Smooth muscle cell (in vitro differentiated cells): ENCODE measurements at regions not wholly inside any gene's neighbourhood (a gene's known extent, or its start where the extent isn't known, plus 50 kb on each side); places are given as distances from the start of the nearest gene placed in this dataset.

Experiments
- DNase-seq: peaks from one replicate; lab custom pipeline; 2025; ENCODE audit not compliant: unreplicated experiment; lab: John Stamatoyannopoulos, UW
- H2AFZ ChIP-seq: fragments of 200-600 bp; sonication (generic); 2 replicates; pipeline ENCODE4 v1.6.0; 2016; ENCODE audit warnings: antibody characterized with exemption, low read depth, mild to moderate bottlenecking
- H3F3A ChIP-seq: fragments of 200-600 bp; sonication (generic); 2 replicates; pipeline ENCODE4 v1.6.0; 2017; ENCODE audit warnings: antibody characterized with exemption, low read depth
- H3K27ac ChIP-seq: fragments of 200-600 bp; sonication (generic); 2 replicates; pipeline ENCODE4 v1.5.1; 2016; ENCODE audit warnings: low read depth, mild to moderate bottlenecking
- H3K27me3 ChIP-seq: fragments of 200-600 bp; sonication (generic); 2 replicates; pipeline ENCODE4 v1.6.1; 2016; ENCODE audit warnings: low read depth, mild to moderate bottlenecking
- H3K36me3 ChIP-seq: fragments of 200-600 bp; sonication (generic); 2 replicates; pipeline ENCODE4 v1.5.1; 2016; ENCODE audit warnings: low read depth
- H3K4me1 ChIP-seq: fragments of 200-600 bp; sonication (generic); 2 replicates; pipeline ENCODE4 v1.5.1; 2016; ENCODE audit warnings: low read depth
- H3K4me2 ChIP-seq: fragments of 200-600 bp; sonication (generic); 2 replicates; pipeline ENCODE4 v1.6.0; 2016; ENCODE audit warnings: mild to moderate bottlenecking
- H3K4me3 ChIP-seq: fragments of 200-600 bp; sonication (generic); 2 replicates; pipeline ENCODE4 v1.5.1; 2016; ENCODE audit warnings: mild to moderate bottlenecking
- H3K79me2 ChIP-seq: fragments of 200-600 bp; sonication (generic); 2 replicates; pipeline ENCODE4 v1.6.0; 2016; ENCODE audit warnings: low read depth, mild to moderate bottlenecking
- H3K9ac ChIP-seq: fragments of 200-600 bp; sonication (generic); 2 replicates; pipeline ENCODE4 v1.6.0; 2016; ENCODE audit warnings: low read depth
- H3K9me3 ChIP-seq: fragments of 200-600 bp; sonication (generic); replicated peaks from 2 replicates; pipeline ENCODE4 v1.5.1; 2016; ENCODE audit warnings: low read depth
- H4K20me1 ChIP-seq: fragments of 200-600 bp; sonication (generic); 2 replicates; pipeline ENCODE4 v1.6.0; 2016; ENCODE audit warnings: low read depth
- WGBS: methylation state at CpG from one replicate; pipeline ENCODE4 v1.1.7; 2016; ENCODE audit warnings: low lambda C conversion rate; 5-methylcytosine and 5-hydroxymethylcytosine counted together
- TF ChIP-seq, protein P1 (sequence below): fragments of 200-600 bp; sonication (generic); IDR thresholded peaks from 2 replicates; pipeline ENCODE4 v1.5.1; 2017; ENCODE audit warnings: borderline replicate concordance, mild to moderate bottlenecking, antibody characterized with exemption; ENCODE audit not compliant: insufficient read depth, poor library complexity, severe bottlenecking

DNA sequence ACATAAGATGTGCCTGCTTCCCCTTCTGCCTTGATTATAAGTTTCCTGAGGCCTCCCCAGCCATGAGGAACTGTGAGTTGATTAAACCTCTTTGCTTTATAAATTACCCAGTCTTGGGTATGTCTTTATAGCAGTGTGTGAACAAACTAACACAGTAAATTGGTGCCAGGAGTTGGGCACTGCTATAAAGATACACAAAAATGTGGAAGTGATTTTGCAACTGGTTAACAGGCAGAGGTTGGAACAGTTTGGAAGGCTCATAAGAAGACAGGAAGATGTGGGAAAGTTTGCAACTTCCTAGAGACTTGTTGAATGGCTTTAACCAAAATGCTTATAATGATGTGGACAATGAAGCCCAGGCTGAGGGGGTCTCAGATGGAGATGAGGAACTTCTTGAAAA is 264.1 kb downstream of the DACT1 start:
- TF ChIP-seq, protein P1, sequence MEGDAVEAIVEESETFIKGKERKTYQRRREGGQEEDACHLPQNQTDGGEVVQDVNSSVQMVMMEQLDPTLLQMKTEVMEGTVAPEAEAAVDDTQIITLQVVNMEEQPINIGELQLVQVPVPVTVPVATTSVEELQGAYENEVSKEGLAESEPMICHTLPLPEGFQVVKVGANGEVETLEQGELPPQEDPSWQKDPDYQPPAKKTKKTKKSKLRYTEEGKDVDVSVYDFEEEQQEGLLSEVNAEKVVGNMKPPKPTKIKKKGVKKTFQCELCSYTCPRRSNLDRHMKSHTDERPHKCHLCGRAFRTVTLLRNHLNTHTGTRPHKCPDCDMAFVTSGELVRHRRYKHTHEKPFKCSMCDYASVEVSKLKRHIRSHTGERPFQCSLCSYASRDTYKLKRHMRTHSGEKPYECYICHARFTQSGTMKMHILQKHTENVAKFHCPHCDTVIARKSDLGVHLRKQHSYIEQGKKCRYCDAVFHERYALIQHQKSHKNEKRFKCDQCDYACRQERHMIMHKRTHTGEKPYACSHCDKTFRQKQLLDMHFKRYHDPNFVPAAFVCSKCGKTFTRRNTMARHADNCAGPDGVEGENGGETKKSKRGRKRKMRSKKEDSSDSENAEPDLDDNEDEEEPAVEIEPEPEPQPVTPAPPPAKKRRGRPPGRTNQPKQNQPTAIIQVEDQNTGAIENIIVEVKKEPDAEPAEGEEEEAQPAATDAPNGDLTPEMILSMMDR, result no peak
- Histone ChIP-seq H3K4me2 (no peak overlapping the region), H3K27ac (no peak overlapping the region)

DNA sequence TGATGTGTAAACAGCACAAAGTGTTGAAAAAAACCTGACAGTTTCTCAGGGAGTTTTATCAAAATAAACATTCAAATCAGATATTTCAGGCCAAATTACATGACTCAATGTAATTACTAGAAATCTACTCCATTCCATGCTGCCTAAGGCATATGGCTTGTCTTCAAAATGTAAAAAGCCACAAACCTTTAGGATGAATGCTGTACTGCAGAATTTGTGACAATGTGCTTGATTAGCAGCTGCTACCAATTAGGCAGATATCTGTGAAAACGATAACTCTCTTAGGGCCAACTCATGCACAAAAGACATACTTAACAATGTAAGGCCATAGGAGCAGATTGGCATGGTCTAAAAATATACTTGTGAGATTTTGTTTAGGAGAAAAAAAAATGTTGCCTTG is 267.0 kb downstream of the DACT1 start:
- 26% methylated on average over 1 of the region's 1 CpG for whole genome bisulfite sequencing
- no peak for DNase-seq
- no peaks in the 10 kb centered on the region for H3K27me3 ChIP-seq
- no peak overlapping the region for H3K4me2 ChIP-seq
- no peak overlapping the region for H3K27ac ChIP-seq
- no peaks in the 10 kb centered on the region for H3K79me2 ChIP-seq
- H3K36me3 ChIP-seq, result no peaks in the 10 kb centered on the region
- no peak overlapping the region for H3K9ac ChIP-seq
- peaks cover 9% of the 10 kb centered on the region for H3K4me1 ChIP-seq
- H3F3A ChIP-seq, result no peaks in the 10 kb centered on the region
- H3K9me3 ChIP-seq, result no peaks in the 10 kb centered on the region
- H2AFZ ChIP-seq, result no peak overlapping the region
- no peaks in the 10 kb centered on the region for H4K20me1 ChIP-seq
- TF ChIP-seq, protein P1, result no peak
- no peak overlapping the region for H3K4me3 ChIP-seq

More for the DNA sequence above, 264.1 kb downstream of the DACT1 start:
- H3K4me3 ChIP-seq, result no peak overlapping the region
- no peak overlapping the region for H3K9ac ChIP-seq
- no peaks in the 10 kb centered on the region for H4K20me1 ChIP-seq
- peaks cover 10% of the 10 kb centered on the region for H3F3A ChIP-seq
- H3K9me3 ChIP-seq, result no peaks in the 10 kb centered on the region
- H3K79me2 ChIP-seq, result no peaks in the 10 kb centered on the region
- peaks cover 4% of the 10 kb centered on the region for H3K4me1 ChIP-seq
- no peaks in the 10 kb centered on the region for H3K36me3 ChIP-seq
- DNase-seq, result no peak
- H2AFZ ChIP-seq, result no peak overlapping the region
- H3K27me3 ChIP-seq, result no peaks in the 10 kb centered on the region

DNA sequence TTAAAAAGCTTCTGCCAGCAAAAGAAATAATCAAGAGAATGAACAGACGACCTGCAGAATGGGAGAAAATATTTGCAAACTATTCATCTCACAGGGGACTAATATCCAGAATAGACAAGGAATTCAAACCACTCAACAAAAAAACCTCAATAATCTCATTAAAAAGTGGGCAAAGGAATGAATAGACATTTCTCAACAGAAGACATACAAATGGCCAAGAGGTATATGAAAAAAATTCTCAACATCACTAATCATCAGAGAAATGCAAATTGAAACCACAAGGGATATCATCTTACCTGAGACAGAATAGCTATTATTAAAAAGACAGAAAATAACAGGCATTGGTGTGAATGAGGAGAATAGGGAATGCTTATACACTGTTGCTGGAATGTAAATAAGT is 270.0 kb downstream of the DACT1 start:
- H3K79me2 ChIP-seq, result no peaks in the 10 kb centered on the region
- WGBS, result 28% methylated on average over 1 of the region's 1 CpG
- H3K27ac ChIP-seq, result peak overlapping the region; percentile 38
- peak overlapping the region; percentile 48 for H3K4me2 ChIP-seq
- no peaks in the 10 kb centered on the region for H3K9me3 ChIP-seq
- no peaks in the 10 kb centered on the region for H3K27me3 ChIP-seq
- H3K4me3 ChIP-seq, result no peak overlapping the region
- no peak overlapping the region for H2AFZ ChIP-seq
- no peak overlapping the region for H3K9ac ChIP-seq
- no peak for DNase-seq
- H3F3A ChIP-seq, result no peaks in the 10 kb centered on the region
- peaks cover 9% of the 10 kb centered on the region for H3K4me1 ChIP-seq
- no peaks in the 10 kb centered on the region for H3K36me3 ChIP-seq
- no peaks in the 10 kb centered on the region for H4K20me1 ChIP-seq
- TF ChIP-seq, protein P1, result no peak

DNA sequence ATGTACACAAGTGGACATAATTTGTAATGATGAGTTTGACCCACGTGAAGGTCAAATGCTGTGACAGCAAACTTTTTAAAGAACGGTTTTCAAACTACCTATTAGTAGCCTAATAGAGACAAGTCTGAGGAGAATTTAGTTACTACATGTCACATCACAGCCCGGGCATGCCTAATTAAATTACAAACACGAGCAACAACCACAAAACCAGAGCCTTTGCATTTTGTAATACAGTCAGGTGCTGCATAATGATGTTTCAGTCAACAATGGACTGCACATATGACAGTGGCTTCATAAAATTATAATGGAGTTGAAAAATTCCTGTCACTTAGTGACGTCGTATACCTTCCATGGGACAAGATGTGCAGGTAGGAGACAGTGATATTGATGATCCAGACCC is 274.5 kb downstream of the DACT1 start:
- H3K27ac ChIP-seq, result no peak overlapping the region
- peaks cover 16% of the 10 kb centered on the region for H3K4me1 ChIP-seq
- no peak overlapping the region for H2AFZ ChIP-seq
- TF ChIP-seq, protein P1, result no peak
- H3K27me3 ChIP-seq, result no peaks in the 10 kb centered on the region
- H3K4me3 ChIP-seq, result no peak overlapping the region
- DNase-seq, result no peak
- H3K9ac ChIP-seq, result no peak overlapping the region
- H3K9me3 ChIP-seq, result no peaks in the 10 kb centered on the region
- no peaks in the 10 kb centered on the region for H3K79me2 ChIP-seq
- no peaks in the 10 kb centered on the region for H3K36me3 ChIP-seq
- 82% methylated on average over 6 of the region's 6 CpGs for WGBS
- no peaks in the 10 kb centered on the region for H4K20me1 ChIP-seq
- no peak overlapping the region for H3K4me2 ChIP-seq
- H3F3A ChIP-seq, result no peaks in the 10 kb centered on the region
